ENCODE measurements at regions not wholly inside any gene's neighbourhood (a gene's known extent, or its start where the extent isn't known, plus 50 kb on each side); places are given as distances from the start of the nearest gene placed in this dataset.
"Not testable (repeated sequence)": the region's sequence is repeated elsewhere in the genome, so short reads cannot be mapped to it uniquely, and the experiment has no call there.

GRCh38 chr12:73639397-73639796 lies 898.2 kb upstream of the ATXN7L3B start:
- TF ChIP-seq EZH2 (IDR thresholded peaks at IDR 0.05; ENCODE audit: borderline replicate concordance, low read depth, low read length, poor library complexity, severe bottlenecking); CTCF (conservative IDR thresholded peaks at IDR 0.05; ENCODE audit: low read depth, low read length): not testable (repeated sequence)

All from A673 (cell line).